OCI-LY7 (cell line): ENCODE measurements at regions not wholly inside any gene's neighbourhood (a gene's known extent, or its start where the extent isn't known, plus 50 kb on each side); places are given as distances from the start of the nearest gene placed in this dataset.

ENCODE experiments used
- BruUV-seq: library from RNA; stranded (reverse); fragments of 400-500 nt; replicated peaks from 2 replicates; lab custom pipeline; 2021; lab: Mats Ljungman, UMichigan
- CTCF ChIA-PET: fragments of 300-600 bp; sonication (Branson Sonifier 250); formaldehyde crosslinking; loops from one replicate; lab custom pipeline; 2022; ENCODE audit warnings: antibody characterized with exemption; ENCODE audit not compliant: unreplicated experiment; lab: Charles Lee
- POLR2A ChIA-PET: fragments of 300-600 bp; sonication (Branson Sonifier 250); formaldehyde crosslinking; loops from one replicate; lab custom pipeline; 2022; ENCODE audit warnings: antibody characterized with exemption; lab: Charles Lee
- DNase-seq: peaks from one replicate; pipeline ENCODE4 v3.0.0-alpha.2; 2015; ENCODE audit warnings: low spot score
- H2AFZ ChIP-seq: fragments of 200-600 bp; sonication (generic), shearing (Covaris generic); 2 replicates; pipeline ENCODE4 v1.6.1; 2014; ENCODE audit warnings: mild to moderate bottlenecking, antibody characterized with exemption, low read length, moderate library complexity
- H3K27ac ChIP-seq: fragments of 200-600 bp; sonication (generic); 2 replicates; pipeline ENCODE4 v1.5.1; 2014; ENCODE audit warnings: mixed run types, low read depth, mild to moderate bottlenecking, moderate library complexity, low read length, inconsistent platforms; ENCODE audit not compliant: poor library complexity, severe bottlenecking
- H3K36me3 ChIP-seq: fragments of 200-600 bp; sonication (generic); 2 replicates; pipeline ENCODE4 v1.6.1; 2014; ENCODE audit warnings: mild to moderate bottlenecking, antibody characterized with exemption, low read length, moderate library complexity, mixed read lengths; ENCODE audit not compliant: insufficient read depth
- H3K4me1 ChIP-seq: fragments of 200-600 bp; sonication (generic); 2 replicates; pipeline ENCODE4 v1.5.1; 2014; ENCODE audit warnings: mild to moderate bottlenecking, low read length; ENCODE audit not compliant: insufficient read depth, poor library complexity, severe bottlenecking
- H3K4me2 ChIP-seq: fragments of 200-600 bp; sonication (generic); 2 replicates; pipeline ENCODE4 v1.6.1; 2014; ENCODE audit warnings: mild to moderate bottlenecking, low read length
- H3K4me3 ChIP-seq: fragments of 200-600 bp; sonication (generic); 2 replicates; pipeline ENCODE4 v1.5.1; 2014; ENCODE audit warnings: mild to moderate bottlenecking, low read depth, low read length; ENCODE audit not compliant: poor library complexity, severe bottlenecking
- H3K79me2 ChIP-seq: fragments of 200-600 bp; sonication (generic); 2 replicates; pipeline ENCODE4 v1.6.1; 2016; ENCODE audit warnings: low read depth, mild to moderate bottlenecking, low read length, moderate library complexity, mixed read lengths; ENCODE audit not compliant: insufficient read depth
- H3K9me2 ChIP-seq: fragments of 200-600 bp; sonication (generic); 2 replicates; pipeline ENCODE4 v1.6.1; 2016; ENCODE audit warnings: mild to moderate bottlenecking, low read length, mixed read lengths; ENCODE audit not compliant: insufficient read depth
- H3K9me3 ChIP-seq: fragments of 200-600 bp; sonication (generic); 2 replicates; pipeline ENCODE4 v1.6.1; 2014; ENCODE audit warnings: mild to moderate bottlenecking, mixed run types, low read length, mixed read lengths
- H4K20me1 ChIP-seq: fragments of 200-600 bp; sonication (generic); 2 replicates; pipeline ENCODE4 v1.6.1; 2014; ENCODE audit warnings: mild to moderate bottlenecking, antibody characterized with exemption, low read length, moderate library complexity, mixed read lengths; ENCODE audit not compliant: insufficient read depth
- CTCF ChIP-seq: fragments of 200-600 bp; sonication (generic); conservative IDR thresholded peaks from 2 replicates; pipeline ENCODE4 v1.5.1; 2014; ENCODE audit warnings: mild to moderate bottlenecking, antibody characterized with exemption, low read length, moderate library complexity, mixed read lengths
- EZH2phosphoT487 ChIP-seq: fragments of 200-600 bp; sonication (generic); IDR thresholded peaks from 2 replicates; pipeline ENCODE4 v1.6.1; 2018; ENCODE audit warnings: low read depth, borderline replicate concordance, mild to moderate bottlenecking, mixed run types, antibody characterized with exemption, low read length, moderate library complexity, mixed read lengths
- intact Hi-C: fragments of 100-400 bp; cut with micrococcal nuclease; formaldehyde crosslinking; loops from one replicate; pipeline ENCODE4 v1.10.0; 2022; ENCODE audit not compliant: unreplicated experiment

- no peaks in the 10 kb centered on the region for H4K20me1 ChIP-seq
- H3K27ac ChIP-seq, result no peak overlapping the region
- intact Hi-C loops, result no loop called here
- H3K4me1 ChIP-seq, result no peaks in the 10 kb centered on the region
- no peaks in the 10 kb centered on the region for H3K36me3 ChIP-seq
- no peak for DNase-seq
- no peak overlapping the region for H2AFZ ChIP-seq
- H3K4me2 ChIP-seq, result no peak overlapping the region
- H3K79me2 ChIP-seq, result no peaks in the 10 kb centered on the region
- no TSS peak for BruUV-seq
- TF ChIP-seq CTCF (no peak; the same call in none of the 2 replicates), EZH2phosphoT487 (no peak)
- CTCF ChIA-PET, result no interaction called here
- no peak overlapping the region for H3K4me3 ChIP-seq
- POLR2A ChIA-PET, result no interaction called here
- H3K9me3 ChIP-seq, result no peaks in the 10 kb centered on the region
- H3K9me2 ChIP-seq, result no peaks in the 10 kb centered on the region
These were observed 821.6 kb downstream of the PDCD6IP start for GRCh38 chr3:34619990-34620389.

- Histone ChIP-seq H3K36me3 (no peaks in the 10 kb centered on the region), H3K79me2 (no peaks in the 10 kb centered on the region), H3K9me2 (no peaks in the 10 kb centered on the region), H3K27ac (no peak overlapping the region), H3K4me2 (no peak overlapping the region), H2AFZ (no peak overlapping the region), H4K20me1 (no peaks in the 10 kb centered on the region), H3K9me3 (no peaks in the 10 kb centered on the region), H3K4me3 (no peak overlapping the region), H3K4me1 (no peaks in the 10 kb centered on the region)
- intact Hi-C loops, result no loop called here
- ChIA-PET POLR2A (interaction anchor here (0.6 kb wide), 1 partner anchor 15 kb away, joined by 3 read pairs; no protein-coding TSS in a partner anchor), CTCF (no interaction called here)
- no peak for TF ChIP-seq CTCF
- TF ChIP-seq EZH2phosphoT487, result no peak
- DNase-seq, result no peak
- BruUV-seq, result no TSS peak
These were observed 828.3 kb downstream of the PDCD6IP start for GRCh38 chr3:34626699-34627098.

GRCh38 chr3:34634939-34635338, 836.5 kb downstream of the PDCD6IP start:
- no peaks in the 10 kb centered on the region for H4K20me1 ChIP-seq
- TF ChIP-seq CTCF (no peak), EZH2phosphoT487 (no peak)
- ChIA-PET POLR2A (no interaction called here), CTCF (no interaction called here)
- BruUV-seq, result no TSS peak
- H3K36me3 ChIP-seq, result no peaks in the 10 kb centered on the region
- intact Hi-C loops, result no loop called here
- H3K9me3 ChIP-seq, result no peaks in the 10 kb centered on the region
- no peak for DNase-seq
- no peak overlapping the region for H3K27ac ChIP-seq
- H2AFZ ChIP-seq, result no peak overlapping the region
- no peaks in the 10 kb centered on the region for H3K79me2 ChIP-seq
- no peak overlapping the region for H3K4me3 ChIP-seq
- no peaks in the 10 kb centered on the region for H3K9me2 ChIP-seq
- no peak overlapping the region for H3K4me2 ChIP-seq
- no peaks in the 10 kb centered on the region for H3K4me1 ChIP-seq
